OCI-LY3 (cell line): ENCODE measurements at regions not wholly inside any gene's neighbourhood (a gene's known extent, or its start where the extent isn't known, plus 50 kb on each side); places are given as distances from the start of the nearest gene placed in this dataset.

ENCODE experiments used
- EZH2phosphoT487 ChIP-seq: fragments of 200-600 bp; shearing (Covaris generic); IDR thresholded peaks from 2 replicates; pipeline ENCODE4 v1.6.1; 2018; ENCODE audit warnings: antibody characterized with exemption, mixed run types, low read depth
- TF ChIP-seq, protein P1 (sequence below): fragments of 200-600, 300-600 bp; sonication (generic); IDR thresholded peaks from 2 replicates; pipeline ENCODE4 v1.5.1; 2014; ENCODE audit warnings: antibody characterized with exemption, low read length, low read depth

DNA sequence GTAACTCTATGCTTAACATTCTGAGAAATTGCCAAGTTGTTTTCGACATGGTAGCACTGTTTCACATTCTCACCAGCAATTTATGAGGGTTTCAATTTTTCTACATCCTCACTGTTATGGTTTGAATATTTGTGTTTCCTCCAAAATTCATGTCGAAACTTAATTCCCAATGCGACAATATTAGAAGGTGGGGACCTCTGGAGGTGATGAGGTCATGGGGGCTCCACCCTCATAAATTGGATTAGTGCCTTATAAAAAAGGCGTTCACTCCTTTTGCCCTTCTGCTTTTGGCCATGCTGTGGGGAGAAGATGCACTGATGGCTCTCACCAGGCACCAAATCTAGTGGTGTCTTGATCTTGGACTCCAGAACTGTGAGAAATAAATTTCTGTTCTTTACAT, 110.3 kb downstream of the HRH4 start:
- TF ChIP-seq, protein P1, sequence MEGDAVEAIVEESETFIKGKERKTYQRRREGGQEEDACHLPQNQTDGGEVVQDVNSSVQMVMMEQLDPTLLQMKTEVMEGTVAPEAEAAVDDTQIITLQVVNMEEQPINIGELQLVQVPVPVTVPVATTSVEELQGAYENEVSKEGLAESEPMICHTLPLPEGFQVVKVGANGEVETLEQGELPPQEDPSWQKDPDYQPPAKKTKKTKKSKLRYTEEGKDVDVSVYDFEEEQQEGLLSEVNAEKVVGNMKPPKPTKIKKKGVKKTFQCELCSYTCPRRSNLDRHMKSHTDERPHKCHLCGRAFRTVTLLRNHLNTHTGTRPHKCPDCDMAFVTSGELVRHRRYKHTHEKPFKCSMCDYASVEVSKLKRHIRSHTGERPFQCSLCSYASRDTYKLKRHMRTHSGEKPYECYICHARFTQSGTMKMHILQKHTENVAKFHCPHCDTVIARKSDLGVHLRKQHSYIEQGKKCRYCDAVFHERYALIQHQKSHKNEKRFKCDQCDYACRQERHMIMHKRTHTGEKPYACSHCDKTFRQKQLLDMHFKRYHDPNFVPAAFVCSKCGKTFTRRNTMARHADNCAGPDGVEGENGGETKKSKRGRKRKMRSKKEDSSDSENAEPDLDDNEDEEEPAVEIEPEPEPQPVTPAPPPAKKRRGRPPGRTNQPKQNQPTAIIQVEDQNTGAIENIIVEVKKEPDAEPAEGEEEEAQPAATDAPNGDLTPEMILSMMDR = no peak
- no peak for TF ChIP-seq EZH2phosphoT487
